Mucosa of gallbladder (tissue), 1 donor: ENCODE measurements at regions not wholly inside any gene's neighbourhood (a gene's known extent, or its start where the extent isn't known, plus 50 kb on each side); places are given as distances from the start of the nearest gene placed in this dataset.

Experiments used
- DNase-seq: peaks from one replicate; pipeline ENCODE4 v3.0.0-alpha.2; 2020; ENCODE audit warnings: low spot score
- donor health status: DM: no; HTN: no; CAD: no.

DNA sequence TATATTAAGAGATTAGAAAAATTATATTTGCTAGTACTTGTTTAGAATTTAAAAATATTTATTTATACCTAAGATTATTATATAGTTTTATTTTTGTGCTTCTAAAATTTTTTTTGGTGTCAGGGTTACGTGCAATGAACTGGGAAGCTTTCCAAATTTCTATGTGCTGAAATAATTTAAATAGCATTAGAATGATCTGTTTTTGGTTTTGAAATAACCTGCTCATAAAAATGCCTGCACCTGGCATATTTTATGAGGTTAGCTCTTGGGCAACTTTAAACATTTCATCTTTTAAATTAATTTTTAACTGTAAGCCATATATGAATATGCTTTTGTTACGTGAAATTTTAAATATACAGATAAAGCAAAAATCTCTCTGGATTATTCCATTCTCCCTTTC is 482.5 kb downstream of the GLRX3 start:
- no peak for DNase-seq

DNA sequence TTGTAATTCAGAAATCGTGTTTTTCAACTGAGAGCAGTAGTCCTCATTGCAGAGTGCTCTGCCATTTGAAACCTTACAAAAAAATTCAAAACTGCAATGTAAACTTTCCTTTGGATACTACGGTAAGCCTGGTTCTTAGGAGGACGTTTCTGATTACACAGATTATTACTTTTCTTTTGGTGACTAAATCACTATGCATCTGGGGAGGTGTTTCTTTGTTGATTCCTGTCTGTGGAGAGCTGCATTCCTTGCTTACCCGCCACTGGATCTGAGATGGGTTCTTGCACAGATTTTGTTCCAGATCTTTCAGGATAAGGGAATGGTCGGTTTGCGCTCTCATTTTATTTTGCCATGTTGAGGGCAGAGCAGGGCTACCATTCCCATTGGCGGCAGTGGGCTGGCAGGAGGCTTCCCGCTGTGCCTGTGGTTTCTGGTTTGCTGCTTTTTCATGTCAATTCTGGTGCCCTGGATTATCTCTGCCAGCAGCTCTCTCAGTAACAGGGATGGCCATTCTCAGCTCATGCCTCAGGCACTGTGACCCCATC is 485.1 kb downstream of the GLRX3 start:
- DNase-seq, result no peak

DNA sequence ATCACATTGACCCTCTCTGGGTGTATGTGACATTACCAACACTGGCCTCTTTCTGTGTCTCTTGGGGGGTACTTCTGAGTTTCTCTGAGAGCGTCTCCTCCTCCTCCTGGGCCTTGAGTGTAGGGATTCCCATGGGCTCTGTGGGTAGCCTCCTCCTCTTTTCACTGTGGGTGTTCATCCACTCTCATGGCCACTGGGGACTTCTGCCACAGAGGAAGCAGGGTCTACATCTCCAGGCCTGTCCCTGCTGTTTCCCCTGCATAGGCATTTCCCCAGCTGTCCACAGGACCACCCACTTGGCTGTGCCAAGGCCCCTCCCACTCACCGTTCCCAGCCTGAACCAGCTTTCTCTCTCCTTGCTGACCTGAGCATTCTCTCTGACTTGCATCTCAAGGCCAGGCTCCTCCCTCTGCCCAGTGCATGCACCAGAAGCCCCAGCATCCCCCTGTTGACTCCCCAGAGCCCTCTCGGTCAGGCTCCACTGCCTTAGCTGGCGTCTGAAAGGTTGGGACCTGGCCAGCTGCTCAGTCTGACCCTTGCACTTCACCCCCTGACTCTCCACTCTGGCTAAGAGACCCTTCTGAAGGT is 487.6 kb downstream of the GLRX3 start:
- DNase-seq, result no peak

DNA sequence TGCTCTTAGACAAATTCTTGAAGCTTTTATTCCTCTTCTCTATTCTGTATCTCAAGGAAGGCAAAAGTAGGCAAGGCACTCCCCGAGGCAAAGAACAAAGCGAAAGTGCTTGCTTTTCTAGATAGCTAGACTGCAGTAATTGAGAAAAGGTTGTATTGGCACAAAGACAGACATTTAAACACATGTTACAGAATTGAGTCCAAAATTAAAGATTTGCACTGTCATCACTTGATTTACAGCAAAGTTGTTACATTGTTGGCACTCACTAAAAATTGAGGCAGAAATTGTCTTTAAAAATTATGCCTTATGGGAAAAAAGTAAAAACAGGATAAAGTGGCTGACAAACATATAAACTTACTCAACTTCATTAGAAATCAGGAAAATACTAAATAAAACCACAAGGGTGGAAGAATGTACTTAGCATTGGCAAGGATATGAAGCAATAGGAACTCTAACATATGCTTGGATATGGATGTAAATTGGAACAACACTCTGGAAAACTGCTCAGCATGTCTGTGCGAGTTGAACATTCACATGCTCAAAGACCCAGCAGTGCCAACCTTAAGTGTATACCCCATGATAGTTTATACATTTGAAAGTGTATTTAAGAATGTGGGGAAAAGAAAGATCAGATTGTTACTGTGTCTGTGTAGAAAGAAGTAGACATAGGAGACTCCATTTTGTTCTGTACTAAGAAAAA is 491.3 kb downstream of the GLRX3 start:
- no peak for DNase-seq

DNA sequence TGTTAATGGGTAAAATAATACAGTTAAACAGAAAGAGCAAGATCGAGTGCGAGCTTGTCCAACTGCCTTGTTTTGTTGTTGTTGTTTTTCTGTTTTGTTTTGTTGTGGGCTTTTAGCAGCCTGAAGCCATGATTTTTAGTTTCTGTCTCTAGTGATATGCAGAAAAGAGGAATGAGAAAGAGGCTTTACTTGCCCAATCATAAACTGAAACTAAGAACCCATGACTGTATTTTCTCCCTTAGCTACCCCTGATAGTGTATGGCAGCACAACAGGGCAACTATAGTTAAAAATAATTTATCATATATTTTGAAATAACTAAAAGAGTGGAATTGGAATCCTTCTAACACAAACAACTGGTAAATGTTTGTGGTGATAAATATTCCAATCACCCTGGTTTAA is 493.9 kb downstream of the GLRX3 start:
- no peak for DNase-seq

DNA sequence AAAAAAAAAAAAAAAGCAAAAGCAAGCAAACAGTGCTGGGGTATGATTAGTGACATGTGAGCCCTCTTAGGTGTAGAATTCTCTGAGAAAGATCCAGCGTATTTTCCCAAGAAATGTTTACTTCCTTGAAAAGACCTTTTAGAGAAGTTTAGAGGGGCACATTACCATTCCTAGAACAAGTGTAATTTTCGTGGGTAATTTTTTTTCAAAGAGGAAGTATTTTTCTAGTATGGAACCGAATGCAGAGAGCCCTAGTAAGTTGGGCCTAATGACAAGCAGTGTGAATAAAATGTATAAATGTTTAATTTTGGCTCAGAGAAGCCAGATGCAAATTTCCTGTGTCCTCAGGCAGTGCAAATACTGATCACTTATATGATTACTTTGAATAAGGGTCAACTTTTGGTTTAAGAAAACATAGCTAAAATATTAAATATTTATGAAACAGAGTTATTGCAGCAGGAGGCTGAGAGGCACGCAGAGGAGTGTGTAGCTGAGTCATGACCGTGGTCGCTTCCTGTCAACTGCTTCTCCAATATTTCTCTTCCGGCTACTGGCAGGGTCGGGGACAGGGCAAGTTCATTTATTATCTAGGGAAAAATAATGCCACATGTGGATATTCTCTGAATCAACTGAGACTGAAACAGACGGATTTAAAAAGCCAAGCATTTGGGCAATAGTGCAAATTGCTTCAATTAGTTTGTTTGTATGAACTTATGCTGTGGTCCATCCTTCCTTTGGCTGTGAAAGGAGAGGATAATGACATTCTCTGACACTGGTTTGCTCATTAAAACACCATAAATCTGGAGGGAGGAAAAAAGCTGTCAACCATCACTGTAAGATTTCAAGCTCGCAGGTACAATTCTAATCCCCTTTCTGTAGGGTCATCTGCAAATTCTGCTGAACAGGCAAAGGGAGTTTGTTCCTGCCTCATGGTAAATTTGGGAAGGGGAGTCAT is 495.2 kb downstream of the GLRX3 start:
- no peak for DNase-seq

DNA sequence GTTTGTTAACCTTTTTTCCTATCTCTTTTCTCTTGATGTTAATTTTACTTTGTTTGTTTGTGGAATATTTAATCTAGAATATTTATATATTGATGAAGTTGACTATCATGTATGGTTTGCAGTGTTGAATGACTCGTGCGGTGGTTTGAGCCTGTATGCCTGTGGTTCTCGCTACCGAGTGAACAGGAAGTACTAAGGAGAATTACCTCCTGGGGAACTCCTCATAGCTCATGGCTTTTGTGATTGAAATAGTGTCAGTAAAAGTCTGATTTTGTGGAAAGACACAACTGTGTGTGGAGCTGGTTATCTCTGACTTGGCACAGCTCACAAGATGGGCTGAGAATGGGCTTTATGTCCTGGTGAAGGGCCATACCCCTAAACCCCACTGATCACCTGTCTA is 498.6 kb downstream of the GLRX3 start:
- DNase-seq, result no peak

DNA sequence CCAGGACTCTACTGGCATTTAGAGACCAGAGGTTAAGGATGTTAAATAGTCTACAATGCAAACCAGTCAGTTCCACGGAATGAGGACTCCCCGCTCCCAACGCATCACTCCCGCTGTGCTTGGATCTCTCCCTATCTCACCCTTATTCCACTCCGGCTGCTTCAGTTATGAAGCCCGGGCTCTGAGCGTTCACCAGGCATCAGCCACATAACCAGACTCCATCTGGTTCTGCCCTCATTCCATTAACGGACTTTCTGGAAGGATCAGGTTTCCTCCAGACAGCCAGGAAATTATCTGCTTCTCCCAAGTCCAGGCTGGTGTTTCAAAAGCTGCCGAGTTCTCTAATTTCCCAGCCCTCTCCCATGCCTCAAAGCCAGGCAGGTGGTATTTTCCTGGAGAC is 499.3 kb downstream of the GLRX3 start:
- no peak for DNase-seq

DNA sequence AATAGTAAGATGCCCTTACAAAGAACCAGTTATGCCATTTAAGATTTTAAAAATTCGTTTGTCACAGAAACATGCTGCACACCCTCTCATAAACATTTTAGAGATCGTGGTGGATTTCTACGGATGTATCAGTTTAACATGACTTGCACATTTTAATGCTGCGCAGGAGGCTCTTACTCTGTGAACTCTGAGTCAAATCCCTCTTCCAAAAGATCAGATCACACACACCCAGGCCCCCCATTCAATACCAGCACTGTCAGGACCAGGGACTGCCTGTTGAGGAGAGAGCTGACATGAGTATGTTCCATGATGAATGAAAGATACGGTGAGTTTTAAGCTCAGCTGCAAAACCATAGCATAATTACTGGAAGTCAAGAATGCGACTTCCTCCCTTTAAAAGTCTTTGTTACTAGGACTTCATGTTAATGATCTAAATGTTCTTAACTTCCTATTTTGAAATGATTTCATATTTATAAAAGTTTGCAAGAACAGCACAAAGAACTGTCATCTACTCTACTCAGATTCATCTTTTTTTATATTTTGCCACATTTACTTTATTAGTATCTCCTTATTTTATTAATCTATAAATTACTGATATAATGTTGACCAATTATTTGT is 500.2 kb downstream of the GLRX3 start:
- no peak for DNase-seq

DNA sequence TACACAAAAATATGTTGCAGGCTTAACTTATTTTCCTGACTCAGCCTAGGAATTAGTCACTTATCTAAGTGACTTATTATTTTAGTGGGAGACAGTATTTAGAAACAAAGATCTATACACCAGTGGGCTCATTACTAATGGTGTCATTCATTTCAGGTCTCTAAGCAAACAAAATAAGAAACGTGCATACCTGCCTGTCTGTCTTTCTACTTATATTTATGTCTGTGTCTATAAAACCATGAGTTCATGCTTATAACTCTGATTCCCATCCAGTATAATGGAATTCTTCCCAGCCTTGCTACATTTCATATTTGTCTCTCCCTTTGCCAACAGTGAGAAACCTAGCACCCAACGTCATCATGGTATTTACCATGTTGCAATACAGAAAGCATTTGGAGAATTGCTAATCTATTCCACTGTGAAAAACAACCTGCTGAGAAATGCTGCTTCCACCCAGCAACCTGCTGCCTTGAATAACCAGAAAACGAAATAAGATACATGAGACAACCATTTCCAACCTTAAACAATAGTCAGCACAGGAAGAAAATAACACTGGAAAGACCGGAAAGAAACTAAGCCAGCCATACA is 501.0 kb downstream of the GLRX3 start:
- DNase-seq, result no peak

DNA sequence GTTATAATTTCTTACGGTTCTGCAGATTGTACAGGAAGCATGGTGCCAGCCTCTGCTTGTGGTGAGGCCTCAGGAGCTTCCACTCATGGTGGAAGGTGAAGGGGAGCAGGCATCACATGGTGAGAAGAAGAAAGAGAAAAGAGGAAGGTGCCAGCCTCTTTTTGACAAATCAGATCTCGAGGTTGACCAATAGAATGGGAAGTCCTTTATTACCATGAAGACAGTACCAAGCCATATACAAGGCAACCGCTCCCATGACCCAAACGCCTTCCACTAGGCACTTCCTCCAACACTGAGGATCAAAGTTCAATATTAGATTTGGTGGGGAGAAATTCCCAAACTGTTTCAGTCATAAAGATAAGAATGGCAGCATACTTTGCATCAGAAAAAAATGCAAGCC is 502.8 kb downstream of the GLRX3 start:
- no peak for DNase-seq

DNA sequence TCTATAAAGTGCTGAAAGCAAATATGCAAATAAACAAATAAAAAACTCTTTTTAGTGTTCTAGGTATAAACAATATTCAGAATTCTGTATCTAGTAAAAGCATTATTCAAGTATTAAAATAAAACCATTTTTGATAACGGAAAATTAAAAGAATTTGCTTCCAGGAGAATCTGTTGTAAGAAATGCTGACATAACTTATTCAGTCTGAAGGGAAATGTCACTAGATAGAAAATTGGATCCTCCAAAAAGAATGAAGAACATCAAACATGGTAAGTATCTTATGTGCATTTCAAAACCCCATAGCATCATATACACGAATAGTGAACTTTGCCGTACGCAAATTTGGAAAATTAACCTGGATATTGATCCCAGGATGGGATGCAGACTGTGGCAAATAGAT is 506.7 kb downstream of the GLRX3 start:
- no peak for DNase-seq

DNA sequence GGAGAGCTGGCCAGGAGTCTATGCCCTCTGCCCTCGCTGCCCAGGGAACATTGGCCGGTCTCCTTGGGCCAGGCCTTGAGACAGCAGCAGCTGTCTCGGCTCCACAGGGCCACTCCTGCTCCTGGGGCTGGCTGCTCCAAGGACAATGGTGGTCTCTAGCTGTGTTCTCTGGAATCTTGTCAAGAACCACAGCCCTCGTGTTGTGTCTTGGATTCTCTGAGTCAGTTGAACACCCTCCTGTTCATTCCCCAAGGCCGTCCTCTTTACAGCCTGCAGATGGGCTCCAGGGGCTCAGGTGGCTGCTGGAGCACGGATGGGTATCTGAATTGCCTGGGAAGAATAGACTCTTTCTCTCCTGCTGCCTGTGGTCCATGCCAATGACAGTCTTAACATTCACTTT is 511.1 kb downstream of the GLRX3 start:
- no peak for DNase-seq

DNA sequence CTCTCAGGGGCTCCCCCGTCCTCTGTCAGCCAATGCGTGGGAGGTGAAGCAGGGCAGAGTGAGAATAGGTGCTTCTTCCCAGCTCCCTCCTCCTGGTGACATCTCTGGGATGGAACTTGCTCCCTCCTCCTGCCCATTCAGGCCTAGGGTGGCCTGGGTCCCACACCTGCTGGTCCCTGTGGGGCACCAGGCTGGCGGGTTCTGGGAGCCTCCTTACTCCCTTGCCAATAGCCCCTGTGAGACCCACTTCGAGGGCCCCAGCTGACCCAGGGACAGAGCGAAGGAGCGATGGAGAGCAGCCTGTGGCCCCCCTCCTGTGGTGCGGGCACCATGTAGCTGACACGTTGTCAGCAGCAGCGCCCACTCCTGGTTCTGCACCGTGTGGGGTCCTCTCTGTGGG is 512.6 kb downstream of the GLRX3 start:
- DNase-seq, result peak; percentile 7

DNA sequence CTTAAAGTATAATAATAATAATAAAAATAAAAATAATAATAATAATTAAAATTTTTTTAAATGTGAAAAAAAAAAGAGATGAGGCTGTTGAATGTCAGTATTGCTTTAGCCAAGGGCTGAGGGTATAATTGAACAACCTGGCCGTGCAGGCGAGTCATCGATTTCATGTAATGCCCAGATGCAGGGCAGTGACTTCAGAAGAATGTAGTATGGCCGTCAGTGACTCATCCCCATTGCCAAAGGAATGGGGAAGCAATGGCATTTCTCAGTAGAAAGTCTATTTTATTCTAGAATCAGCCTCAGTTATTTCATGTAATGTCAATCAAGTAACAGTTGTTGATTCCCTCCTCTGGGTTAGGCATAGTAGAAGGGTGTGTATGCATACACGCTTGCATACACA is 516.4 kb downstream of the GLRX3 start:
- DNase-seq, result no peak

DNA sequence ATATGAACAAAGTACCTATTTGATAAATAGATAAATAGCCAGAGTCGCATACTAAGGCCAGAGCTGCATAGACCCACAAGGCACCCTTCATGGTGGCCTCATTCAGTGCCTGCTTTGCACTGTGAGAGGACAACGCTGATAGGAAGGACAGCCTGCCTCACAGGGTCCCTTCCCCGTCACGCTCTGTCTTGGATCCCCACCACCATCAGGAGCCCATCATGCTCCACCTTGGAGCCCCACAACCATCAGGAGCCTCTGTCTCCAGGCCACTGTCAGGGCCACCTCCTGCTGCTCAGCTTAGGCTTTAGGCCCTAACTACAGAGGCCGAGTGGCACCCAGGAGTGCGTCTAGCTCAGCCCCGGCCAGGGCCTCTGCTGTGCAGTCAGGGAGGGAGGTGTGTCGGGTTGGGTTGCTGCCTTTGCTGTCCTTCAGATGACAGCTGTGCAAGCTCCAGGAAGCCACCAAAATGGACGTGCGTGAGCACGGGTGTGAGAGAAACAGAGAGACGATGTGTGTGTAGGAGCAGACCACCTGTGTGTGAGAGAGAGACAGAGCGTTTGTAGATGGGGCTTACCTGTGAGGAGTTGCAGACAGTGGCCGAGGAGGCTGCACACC is 516.9 kb downstream of the GLRX3 start:
- DNase-seq, result no peak

DNA sequence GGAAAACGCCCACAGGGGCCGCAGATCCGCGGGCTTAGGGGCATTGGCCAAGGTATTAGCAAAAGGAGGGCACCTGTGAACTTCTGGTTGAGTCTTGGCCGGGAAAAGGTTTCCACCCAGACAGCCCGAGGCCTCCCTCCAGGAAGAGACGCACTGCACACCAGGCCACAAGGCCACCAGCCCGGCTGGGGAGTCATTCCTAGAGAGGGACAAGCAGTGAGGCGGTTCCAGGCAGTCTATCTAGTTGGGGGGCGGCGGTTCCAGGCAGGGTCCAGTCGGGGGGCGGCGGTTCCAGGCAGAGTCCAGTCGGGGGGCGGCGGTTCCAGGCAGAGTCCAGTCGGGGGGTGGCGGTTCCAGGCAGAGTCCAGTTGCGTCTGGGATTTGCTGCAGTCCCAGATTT is 518.5 kb downstream of the GLRX3 start:
- no peak for DNase-seq

DNA sequence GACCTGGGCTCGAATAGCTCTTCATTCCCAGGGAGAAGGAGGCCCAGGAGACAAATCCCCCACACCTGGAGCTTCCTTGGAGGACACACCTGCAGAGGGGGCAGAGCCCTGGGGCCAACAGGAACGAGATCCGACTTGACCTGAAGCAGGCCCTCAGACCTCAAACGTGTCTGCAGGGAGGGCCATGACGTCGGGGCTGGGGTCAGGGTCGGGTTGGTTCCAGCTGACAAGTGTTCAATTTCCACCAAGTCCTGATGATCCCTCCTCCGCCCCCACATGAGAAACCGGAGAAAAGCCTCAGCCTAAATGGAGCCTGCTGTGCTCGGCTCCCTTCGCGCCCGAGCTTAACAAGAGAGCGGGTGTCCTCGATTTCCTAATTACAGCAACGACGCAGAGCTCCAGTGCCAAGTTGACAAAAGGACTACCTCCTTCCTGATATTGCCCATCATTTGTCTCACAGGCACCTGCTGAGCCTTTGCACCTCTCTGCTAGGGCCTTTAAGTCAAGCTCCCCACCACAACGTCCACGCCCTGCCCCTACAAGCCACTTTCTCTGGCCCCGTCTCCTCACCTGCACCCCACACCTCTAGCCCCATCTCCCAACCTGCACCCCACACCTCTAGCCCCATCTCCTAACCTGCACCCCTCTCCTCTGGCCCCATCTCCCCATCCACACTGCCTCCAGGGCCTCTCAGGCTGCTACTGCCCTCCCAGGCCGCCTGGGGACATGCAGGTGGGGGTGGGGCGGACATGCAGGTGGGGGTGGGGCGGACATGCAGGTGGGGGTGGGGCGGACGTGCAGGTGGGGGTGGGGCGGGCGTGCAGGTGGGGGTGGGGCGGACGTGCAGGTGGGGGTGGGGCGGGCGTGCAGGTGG is 519.4 kb downstream of the GLRX3 start:
- no peak for DNase-seq

DNA sequence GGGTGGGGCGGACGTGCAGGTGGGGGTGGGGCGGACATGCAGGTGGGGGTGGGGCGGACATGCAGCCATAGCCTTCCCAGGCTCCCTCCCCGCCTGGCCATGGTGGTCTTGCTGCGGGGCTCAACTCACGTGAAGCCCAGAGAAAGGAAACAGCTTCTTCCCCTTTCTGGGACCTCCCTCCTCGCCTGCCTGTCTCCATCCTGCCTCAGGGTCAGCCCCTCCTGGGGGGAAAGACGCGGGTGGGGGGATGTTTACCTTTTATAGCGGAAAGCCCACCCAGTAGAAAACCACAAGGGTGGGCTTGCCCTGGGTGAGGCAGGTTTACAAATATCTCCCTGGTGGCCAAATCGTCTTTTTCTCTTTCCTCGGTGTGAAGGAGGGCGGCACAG is 520.0 kb downstream of the GLRX3 start:
- no peak for DNase-seq

DNA sequence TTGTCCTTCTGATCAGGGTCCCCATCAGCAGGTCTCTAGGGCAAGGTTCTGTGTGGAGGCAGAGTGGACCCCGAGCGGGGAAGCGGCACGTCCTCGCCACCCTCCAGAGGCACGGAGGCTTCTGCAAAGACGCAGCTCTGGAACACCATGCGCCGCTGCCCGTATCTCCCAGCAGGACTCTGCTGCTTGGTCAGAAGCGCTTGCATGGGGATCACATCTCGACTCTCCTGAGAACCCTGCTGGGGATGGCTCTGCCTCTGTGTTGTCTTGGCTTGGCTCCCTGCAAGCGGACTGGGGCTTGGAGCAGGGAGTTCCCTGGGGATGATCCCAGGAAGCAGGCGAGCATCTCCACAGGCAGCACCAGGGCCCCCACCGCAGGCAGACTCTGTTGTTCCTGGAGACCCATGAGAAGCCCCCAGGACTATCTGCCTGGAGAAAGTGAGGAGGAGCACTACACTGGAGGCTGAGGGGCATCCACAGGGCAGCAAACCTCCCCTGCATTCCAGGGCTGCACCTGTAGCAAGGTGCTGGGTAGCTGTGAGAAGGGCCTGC is 520.5 kb downstream of the GLRX3 start:
- no peak for DNase-seq
